HCT116 (cell line): ENCODE measurements at regions not wholly inside any gene's neighbourhood (a gene's known extent, or its start where the extent isn't known, plus 50 kb on each side); places are given as distances from the start of the nearest gene placed in this dataset.
"Not testable (repeated sequence)": the region's sequence is repeated elsewhere in the genome, so short reads cannot be mapped to it uniquely, and the experiment has no call there.

Source experiments
- ATAC-seq: fragments of 200-7000 bp; cut with Tn5 transposase; 2 replicates; pipeline ENCODE4 v1.9.1; 2020; ENCODE audit warnings: mild to moderate bottlenecking, moderate library complexity
- BruUV-seq: library from RNA; stranded (reverse); fragments of 400-500 nt; replicated peaks from 2 replicates; lab custom pipeline; 2021; lab: Mats Ljungman, UMichigan
- CTCF ChIA-PET: fragments of 300-600 bp; sonication (Branson Sonifier 250); formaldehyde crosslinking; loops from one replicate; lab custom pipeline; 2021; ENCODE audit warnings: antibody characterized with exemption; lab: Charles Lee
- POLR2A ChIA-PET: fragments of 300-600, 350-600 bp; sonication (Branson Sonifier 250); formaldehyde crosslinking; loops from one replicate; lab custom pipeline; 2021; ENCODE audit warnings: antibody characterized with exemption; lab: Charles Lee
- RAD21 ChIA-PET, 2 experiments: fragments of 300-600 bp; sonication (Branson Sonifier 250); formaldehyde crosslinking; loops; one replicate each; lab custom pipeline; 2023; ENCODE audit warnings: low total read pairs in 2 of 2; ENCODE audit not compliant: uncharacterized antibody in 2 of 2, unreplicated experiment in 2 of 2, low non-redundant PET in 1 of 2; lab: Charles Lee
- DNase-seq: peaks from one replicate; pipeline ENCODE4 v3.0.0-alpha.2; 2010; ENCODE audit warnings: low read depth, low spot score
- H2AFZ ChIP-seq: fragments of 200-600 bp; shearing (Covaris generic), sonication (generic); 2 replicates; pipeline ENCODE4 v1.6.1; 2017; ENCODE audit warnings: low read depth, mixed run types, mixed read lengths, antibody characterized with exemption, low read length; ENCODE audit not compliant: poor library complexity, severe bottlenecking
- H3K27ac ChIP-seq: 2 replicates; pipeline ENCODE4 v1.5.1; 2012; ENCODE audit warnings: low read depth, low read length
- H3K27me3 ChIP-seq: fragments of 200-600 bp; sonication (generic); 2 replicates; pipeline ENCODE4 v1.6.1; 2016; ENCODE audit warnings: mixed run types, low read length, mixed read lengths; ENCODE audit not compliant: insufficient read depth
- H3K36me3 ChIP-seq, 2 experiments: fragments of 200-500 bp in 1 of 2; fragments of 200-600 bp in 1 of 2; sonication (Bioruptor generic) in 1 of 2; sonication (generic) in 1 of 2; 2 replicates each; pipeline versions ENCODE4 v1.5.1 to v1.6.1; 2014 to 2016; ENCODE audit warnings: low read length in 2 of 2, inconsistent platforms in 1 of 2, mixed read lengths in 1 of 2, mixed run types in 1 of 2; ENCODE audit not compliant: insufficient read depth in 2 of 2, control insufficient read depth in 1 of 2
- H3K4me1 ChIP-seq, 2 experiments: fragments of 200-600 bp in 1 of 2; sonication (generic) in 1 of 2; 2 replicates each; pipeline versions ENCODE4 v1.5.1 to v1.6.1; 2012 to 2017; ENCODE audit warnings: low read length in 2 of 2, inconsistent platforms in 1 of 2, mild to moderate bottlenecking in 1 of 2, mixed read lengths in 1 of 2, mixed run types in 1 of 2, moderate library complexity in 1 of 2; ENCODE audit not compliant: insufficient read depth in 2 of 2, control insufficient read depth in 1 of 2
- H3K4me2 ChIP-seq: fragments of 200-600 bp; sonication (generic); 2 replicates; pipeline ENCODE4 v1.6.1; 2017; ENCODE audit warnings: mixed run types, low read length, mixed read lengths
- H3K4me3 ChIP-seq, 2 experiments: fragments of 200-600 bp in 1 of 2; sonication (generic) in 1 of 2; replicated peaks in 1 of 2; 2 replicates each; pipeline ENCODE4 v1.5.1; 2011 to 2016; ENCODE audit warnings: low read length in 2 of 2, control low read depth in 1 of 2, low read depth in 1 of 2, mild to moderate bottlenecking in 1 of 2, mixed read lengths in 1 of 2, mixed run types in 1 of 2
- H3K79me2 ChIP-seq: fragments of 200-600 bp; sonication (generic); 2 replicates; pipeline ENCODE4 v1.6.1; 2017; ENCODE audit warnings: mild to moderate bottlenecking, mixed run types, low read length, moderate library complexity, mixed read lengths; ENCODE audit not compliant: insufficient read depth
- H3K9ac ChIP-seq: fragments of 200-600 bp; sonication (generic); 2 replicates; pipeline ENCODE4 v1.6.1; 2016; ENCODE audit warnings: low read length, mixed read lengths
- H3K9me2 ChIP-seq: fragments of 200-600 bp; sonication (generic), shearing (Covaris generic); 2 replicates; pipeline ENCODE4 v1.6.1; 2017; ENCODE audit warnings: mixed run types, mild to moderate bottlenecking, moderate library complexity; ENCODE audit not compliant: insufficient read depth
- H3K9me3 ChIP-seq, 2 experiments: fragments of 200-500 bp in 1 of 2; fragments of 200-600 bp in 1 of 2; sonication (Bioruptor generic) in 1 of 2; sonication (generic) in 1 of 2; 2 replicates each; pipeline ENCODE4 v1.6.1; 2014 to 2017; ENCODE audit warnings: low read length in 2 of 2, mixed read lengths in 2 of 2, inconsistent platforms in 1 of 2, low read depth in 1 of 2, mild to moderate bottlenecking in 1 of 2, mixed run types in 1 of 2, moderate library complexity in 1 of 2; ENCODE audit not compliant: control insufficient read depth in 1 of 2, insufficient read depth in 1 of 2
- H4K20me1 ChIP-seq: fragments of 200-600 bp; sonication (generic), shearing (Covaris generic); 2 replicates; pipeline ENCODE4 v1.6.1; 2017; ENCODE audit warnings: mixed run types, mild to moderate bottlenecking, moderate library complexity; ENCODE audit not compliant: insufficient read depth
- ATF3 ChIP-seq: IDR thresholded peaks from 2 replicates; pipeline ENCODE4 v1.6.1; 2012
- ELF1 ChIP-seq: IDR thresholded peaks from 2 replicates; pipeline ENCODE4 v1.6.1; 2012; ENCODE audit warnings: low read depth, borderline replicate concordance
- POLR2AphosphoS5 ChIP-seq: IDR thresholded peaks from 2 replicates; pipeline ENCODE4 v1.6.1; 2011; ENCODE audit warnings: mild to moderate bottlenecking, low read depth, low read length, moderate library complexity
- REST ChIP-seq: IDR thresholded peaks from 2 replicates; pipeline ENCODE4 v1.6.1; 2012; ENCODE audit warnings: low read depth
- SIN3A ChIP-seq: IDR thresholded peaks from 2 replicates; pipeline ENCODE4 v1.6.1; 2012; ENCODE audit warnings: low read depth
- SP1 ChIP-seq: IDR thresholded peaks from 2 replicates; pipeline ENCODE4 v1.6.1; 2012; ENCODE audit warnings: low read depth
- SRF ChIP-seq: IDR thresholded peaks from 2 replicates; pipeline ENCODE4 v1.6.1; 2012; ENCODE audit warnings: low read depth
- YY1 ChIP-seq: IDR thresholded peaks from 2 replicates; pipeline ENCODE4 v1.6.1; 2011; ENCODE audit warnings: low read length, low read depth, moderate library complexity, mild to moderate bottlenecking; ENCODE audit not compliant: insufficient replicate concordance; ENCODE audit errors: extremely low read depth
- ZFX ChIP-seq: fragments of 450-650 bp; IDR thresholded peaks from 2 replicates; pipeline ENCODE4 v1.6.1; 2017
- ZNF274 ChIP-seq: fragments of 200-500 bp; sonication (Bioruptor generic); IDR thresholded peaks from 2 replicates; pipeline ENCODE4 v1.6.1; 2014; ENCODE audit warnings: mild to moderate bottlenecking, low read depth, low read length, inconsistent platforms
- intact Hi-C: fragments of 100-400 bp; cut with micrococcal nuclease; formaldehyde crosslinking; loops from 2 replicates; pipeline ENCODE4 v1.10.0; 2022

- Histone ChIP-seq H2AFZ (no peak overlapping the region), H3K4me3 (no peak overlapping the region), H3K9me3 (0 out of 4 replicates have a peak, but pooled peaks cover 0 to 4% of the 10 kb centered on the region in 2 experiments), H3K9me2 (no peaks in the 10 kb centered on the region), H3K36me3 (no peaks in the 10 kb centered on the region), H3K79me2 (no peaks in the 10 kb centered on the region), H3K27ac (no peak overlapping the region), H4K20me1 (no peaks in the 10 kb centered on the region), H3K9ac (no peak overlapping the region), H3K4me2 (no peak overlapping the region), H3K27me3 (no peaks in the 10 kb centered on the region), H3K4me1 (no peaks in the 10 kb centered on the region)
- no TSS peak for BruUV-seq
- no peak for DNase-seq
- ChIA-PET CTCF (no interaction called here), POLR2A (no interaction called here), RAD21 (no interaction called here)
- no peak for ATAC-seq
- intact Hi-C loops, result no loop called here
- no peak for TF ChIP-seq ZNF274
- no peak for TF ChIP-seq YY1
- no peak for TF ChIP-seq SP1
- no peak for TF ChIP-seq ELF1
- no peak for TF ChIP-seq ZFX
- no peak for TF ChIP-seq ATF3
- TF ChIP-seq SRF, result no peak
- TF ChIP-seq REST, result no peak
- TF ChIP-seq SIN3A, result no peak
- TF ChIP-seq POLR2AphosphoS5, result no peak
These were observed 278.9 kb upstream of the PCDH9 start for GRCh38 chr13:67509018-67509417.

GRCh38 chr13:67508275-67508674 lies 278.1 kb upstream of the PCDH9 start:
- H3K9me3 ChIP-seq, H3K4me2 ChIP-seq, POLR2A ChIA-PET, intact Hi-C loops, H3K79me2 ChIP-seq, H3K27me3 ChIP-seq, DNase-seq, H3K36me3 ChIP-seq, H3K4me3 ChIP-seq, H4K20me1 ChIP-seq, H3K9ac ChIP-seq, H3K9me2 ChIP-seq, H3K4me1 ChIP-seq, H3K27ac ChIP-seq, CTCF ChIA-PET, BruUV-seq, H2AFZ ChIP-seq, ATAC-seq, RAD21 ChIA-PET: not testable (repeated sequence)
